ENCODE measurements at regions not wholly inside any gene's neighbourhood (a gene's known extent, or its start where the extent isn't known, plus 50 kb on each side); places are given as distances from the start of the nearest gene placed in this dataset.

DNA sequence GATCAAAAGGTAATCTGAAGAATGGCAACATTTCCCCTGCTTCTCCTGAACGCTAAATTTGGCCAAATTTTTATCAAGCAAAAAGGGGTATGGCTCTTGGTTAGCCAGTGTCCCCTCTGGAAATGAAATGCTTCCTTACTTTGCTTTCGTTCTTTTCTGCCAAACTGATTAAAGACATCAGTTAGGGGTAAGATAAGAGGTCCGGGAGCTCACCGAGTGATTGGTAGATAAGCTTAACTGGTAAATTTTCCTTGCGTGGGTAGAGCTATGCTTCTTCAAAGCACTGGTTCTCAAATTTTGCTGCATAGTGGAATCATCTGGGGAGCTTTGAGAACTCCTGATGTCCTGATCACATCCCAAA is 62.7 kb upstream of the MAPRE2 start:
- ATAC-seq (peak; percentile 8), DNase-seq (ENCODE audit: low read depth, low spot score) (no peak)
- in situ Hi-C loops (cut with HindIII; ENCODE audit: low pct_unique_long_range_greater_than_20kb, low sequenced_read_pairs) (no loop called here), intact Hi-C loops (cut with micrococcal nuclease; ENCODE audit: unreplicated experiment) (loop anchor here (5.0 kb wide), 1 partner anchor 96 kb away; no protein-coding TSS in a partner anchor)
- ChIA-PET POLR2A (no interaction called here), CTCF (interaction anchor here (0.5 kb wide), 1 partner anchor 380 kb away, joined by 3 read pairs; no protein-coding TSS in a partner anchor)
- TF ChIP-seq POLR2AphosphoS5 (IDR thresholded peaks at IDR 0.05; ENCODE audit: low read depth, low read length), result no peak
- TF ChIP-seq, protein P1, sequence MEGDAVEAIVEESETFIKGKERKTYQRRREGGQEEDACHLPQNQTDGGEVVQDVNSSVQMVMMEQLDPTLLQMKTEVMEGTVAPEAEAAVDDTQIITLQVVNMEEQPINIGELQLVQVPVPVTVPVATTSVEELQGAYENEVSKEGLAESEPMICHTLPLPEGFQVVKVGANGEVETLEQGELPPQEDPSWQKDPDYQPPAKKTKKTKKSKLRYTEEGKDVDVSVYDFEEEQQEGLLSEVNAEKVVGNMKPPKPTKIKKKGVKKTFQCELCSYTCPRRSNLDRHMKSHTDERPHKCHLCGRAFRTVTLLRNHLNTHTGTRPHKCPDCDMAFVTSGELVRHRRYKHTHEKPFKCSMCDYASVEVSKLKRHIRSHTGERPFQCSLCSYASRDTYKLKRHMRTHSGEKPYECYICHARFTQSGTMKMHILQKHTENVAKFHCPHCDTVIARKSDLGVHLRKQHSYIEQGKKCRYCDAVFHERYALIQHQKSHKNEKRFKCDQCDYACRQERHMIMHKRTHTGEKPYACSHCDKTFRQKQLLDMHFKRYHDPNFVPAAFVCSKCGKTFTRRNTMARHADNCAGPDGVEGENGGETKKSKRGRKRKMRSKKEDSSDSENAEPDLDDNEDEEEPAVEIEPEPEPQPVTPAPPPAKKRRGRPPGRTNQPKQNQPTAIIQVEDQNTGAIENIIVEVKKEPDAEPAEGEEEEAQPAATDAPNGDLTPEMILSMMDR (IDR thresholded peaks at IDR 0.05), result no peak
- no peak for TF ChIP-seq TCF7L2 (IDR thresholded peaks at IDR 0.05; ENCODE audit: low read depth, low read length)
- TF ChIP-seq SIN3A (IDR thresholded peaks at IDR 0.05; ENCODE audit: borderline replicate concordance, insufficient read depth, low read depth, low read length), result no peak
- Histone ChIP-seq H3K4me1 (ENCODE audit: control insufficient read depth, insufficient read depth, low read length) (peaks cover 4% of the 10 kb centered on the region; the same call in 1 of the 2 replicates), H3K36me3 (ENCODE audit: control insufficient read depth, insufficient read depth, low read length) (no peaks in the 10 kb centered on the region; the same call in 1 of the 2 replicates), H3K4me3 (ENCODE audit: low read depth in 2 of 2, low read length in 2 of 2) (peak overlapping the region; percentile 57 to 85), H3K9me3 (ENCODE audit: control insufficient read depth, insufficient read depth, low read depth, low read length) (no peaks in the 10 kb centered on the region), H3K27ac (ENCODE audit: low read length) (peak overlapping the region; percentile 66), H3K27me3 (ENCODE audit: control insufficient read depth, insufficient read depth, low read length) (no peaks in the 10 kb centered on the region)
- no TSS peak for BruUV-seq (replicated peaks)

DNA sequence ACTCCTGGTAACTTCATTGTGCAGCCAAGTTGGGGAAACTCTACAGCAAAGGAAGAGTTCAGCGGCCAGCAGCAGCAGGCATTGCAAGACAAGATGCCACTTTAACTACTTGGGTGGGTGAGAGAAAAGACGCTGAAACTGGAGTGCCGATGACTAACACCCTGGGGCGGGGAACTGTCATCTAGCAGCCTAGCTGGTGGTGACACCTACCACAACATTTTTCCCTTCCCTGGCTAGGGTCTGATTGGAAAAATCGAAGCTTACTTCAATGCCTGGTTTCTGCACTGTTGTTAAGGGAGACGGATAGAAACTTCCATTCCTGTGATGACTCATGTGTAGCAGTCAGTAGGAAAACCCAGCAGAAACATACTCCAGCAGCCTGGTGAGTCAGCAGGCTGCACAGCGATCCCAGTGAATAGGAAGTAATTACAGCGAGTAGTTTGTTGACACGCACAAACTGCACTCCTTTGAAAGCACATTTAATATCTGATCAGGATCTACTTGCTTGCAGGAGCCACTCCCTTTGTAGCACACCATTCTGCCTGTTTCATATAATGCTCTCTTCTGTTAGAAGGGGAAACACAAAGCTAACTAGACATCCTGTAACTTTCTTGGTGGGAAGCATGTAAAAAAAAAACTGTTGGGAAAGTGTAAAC is 62.1 kb upstream of the MAPRE2 start:
- POLR2A ChIA-PET, result interaction anchor here (0.6 kb wide), 1 partner anchor 62 kb away, joined by 3 read pairs; the partner anchor contains the start of gene MAPRE2
- TF ChIP-seq POLR2AphosphoS5 (IDR thresholded peaks at IDR 0.05; ENCODE audit: low read depth, low read length) (peak; percentile 43; the same call in 1 of the 2 replicates), SIN3A (IDR thresholded peaks at IDR 0.05; ENCODE audit: borderline replicate concordance, insufficient read depth, low read depth, low read length) (peak; percentile 63; the same call in 1 of the 2 replicates), TCF7L2 (IDR thresholded peaks at IDR 0.05; ENCODE audit: low read depth, low read length) (peak; percentile 66; the same call in 1 of the 2 replicates)
- TF ChIP-seq, protein P2, sequence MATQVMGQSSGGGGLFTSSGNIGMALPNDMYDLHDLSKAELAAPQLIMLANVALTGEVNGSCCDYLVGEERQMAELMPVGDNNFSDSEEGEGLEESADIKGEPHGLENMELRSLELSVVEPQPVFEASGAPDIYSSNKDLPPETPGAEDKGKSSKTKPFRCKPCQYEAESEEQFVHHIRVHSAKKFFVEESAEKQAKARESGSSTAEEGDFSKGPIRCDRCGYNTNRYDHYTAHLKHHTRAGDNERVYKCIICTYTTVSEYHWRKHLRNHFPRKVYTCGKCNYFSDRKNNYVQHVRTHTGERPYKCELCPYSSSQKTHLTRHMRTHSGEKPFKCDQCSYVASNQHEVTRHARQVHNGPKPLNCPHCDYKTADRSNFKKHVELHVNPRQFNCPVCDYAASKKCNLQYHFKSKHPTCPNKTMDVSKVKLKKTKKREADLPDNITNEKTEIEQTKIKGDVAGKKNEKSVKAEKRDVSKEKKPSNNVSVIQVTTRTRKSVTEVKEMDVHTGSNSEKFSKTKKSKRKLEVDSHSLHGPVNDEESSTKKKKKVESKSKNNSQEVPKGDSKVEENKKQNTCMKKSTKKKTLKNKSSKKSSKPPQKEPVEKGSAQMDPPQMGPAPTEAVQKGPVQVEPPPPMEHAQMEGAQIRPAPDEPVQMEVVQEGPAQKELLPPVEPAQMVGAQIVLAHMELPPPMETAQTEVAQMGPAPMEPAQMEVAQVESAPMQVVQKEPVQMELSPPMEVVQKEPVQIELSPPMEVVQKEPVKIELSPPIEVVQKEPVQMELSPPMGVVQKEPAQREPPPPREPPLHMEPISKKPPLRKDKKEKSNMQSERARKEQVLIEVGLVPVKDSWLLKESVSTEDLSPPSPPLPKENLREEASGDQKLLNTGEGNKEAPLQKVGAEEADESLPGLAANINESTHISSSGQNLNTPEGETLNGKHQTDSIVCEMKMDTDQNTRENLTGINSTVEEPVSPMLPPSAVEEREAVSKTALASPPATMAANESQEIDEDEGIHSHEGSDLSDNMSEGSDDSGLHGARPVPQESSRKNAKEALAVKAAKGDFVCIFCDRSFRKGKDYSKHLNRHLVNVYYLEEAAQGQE (IDR thresholded peaks at IDR 0.05; ENCODE audit: insufficient read depth in 1 of 2, low read depth in 2 of 2, low read length in 1 of 2), result no peak
- TF ChIP-seq, protein P1 (IDR thresholded peaks at IDR 0.05), result no peak
- peaks cover 4% of the 10 kb centered on the region; the same call in 1 of the 2 replicates for H3K4me1 ChIP-seq (ENCODE audit: control insufficient read depth, insufficient read depth, low read length)
- no peaks in the 10 kb centered on the region; the same call in 1 of the 2 replicates for H3K36me3 ChIP-seq (ENCODE audit: control insufficient read depth, insufficient read depth, low read length)
- BruUV-seq (replicated peaks), result no TSS peak
- no peaks in the 10 kb centered on the region for H3K27me3 ChIP-seq (ENCODE audit: control insufficient read depth, insufficient read depth, low read length)
- H3K27ac ChIP-seq (ENCODE audit: low read length), result peak overlapping the region; percentile 66
- H3K4me3 ChIP-seq (ENCODE audit: low read depth in 2 of 2, low read length in 2 of 2), result peak overlapping the region; percentile 57 to 85
- intact Hi-C loops (cut with micrococcal nuclease; ENCODE audit: unreplicated experiment), result loop anchor here (5.0 kb wide), 1 partner anchor 97 kb away; no protein-coding TSS in a partner anchor
- peak; percentile 78 for DNase-seq (ENCODE audit: low read depth, low spot score)
- in situ Hi-C loops (cut with HindIII; ENCODE audit: low pct_unique_long_range_greater_than_20kb, low sequenced_read_pairs), result no loop called here
- no peaks in the 10 kb centered on the region for H3K9me3 ChIP-seq (ENCODE audit: control insufficient read depth, insufficient read depth, low read depth, low read length)
- CTCF ChIA-PET, result interaction anchor here (0.5 kb wide), 1 partner anchor 381 kb away, joined by 3 read pairs; no protein-coding TSS in a partner anchor
- ATAC-seq, result peak; percentile 88
